ENCODE measurements at regions not wholly inside any gene's neighbourhood (a gene's known extent, or its start where the extent isn't known, plus 50 kb on each side); places are given as distances from the start of the nearest gene placed in this dataset.

DNA sequence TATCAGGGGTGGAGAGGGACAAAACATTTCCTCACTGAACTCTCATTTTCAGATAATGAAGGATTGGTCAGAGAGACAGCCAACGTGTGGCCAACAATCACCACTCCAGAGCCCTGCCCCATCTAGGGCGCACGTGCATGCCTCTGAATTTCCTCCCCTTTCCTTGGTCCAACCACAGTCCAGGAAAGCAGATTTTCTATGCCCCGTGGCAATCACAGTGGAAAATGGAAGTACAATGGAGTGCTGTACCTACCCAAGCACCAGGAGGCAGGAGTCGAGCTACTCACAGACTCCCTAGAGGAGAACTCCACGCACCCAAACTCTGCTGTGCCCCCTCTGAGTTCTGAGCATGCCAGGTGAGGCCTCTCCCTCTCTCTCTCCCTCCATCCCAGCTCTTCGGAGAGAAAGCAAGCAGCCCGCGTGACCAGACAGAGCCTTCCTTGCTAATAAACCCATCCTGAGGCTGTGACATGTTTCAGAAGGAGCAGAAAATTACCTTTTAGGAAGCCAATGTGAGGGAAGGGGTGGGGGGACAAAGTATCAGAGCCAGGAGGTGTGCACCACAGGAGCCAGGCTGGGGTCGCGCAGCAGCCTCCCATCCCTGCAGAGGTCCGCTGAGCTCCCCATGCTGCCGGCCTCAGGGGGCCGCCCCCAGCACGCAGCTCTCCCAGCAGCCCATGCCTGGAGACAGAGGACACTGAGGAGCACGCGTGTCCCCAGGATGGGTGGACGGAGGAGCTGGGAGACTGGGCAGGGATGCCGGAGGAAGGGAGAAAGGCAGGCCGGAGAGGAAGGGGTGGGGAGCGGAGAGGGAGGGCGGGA lies 73.4 kb downstream of the PITPNM2 start:
- DNase-seq: no peak

DNA sequence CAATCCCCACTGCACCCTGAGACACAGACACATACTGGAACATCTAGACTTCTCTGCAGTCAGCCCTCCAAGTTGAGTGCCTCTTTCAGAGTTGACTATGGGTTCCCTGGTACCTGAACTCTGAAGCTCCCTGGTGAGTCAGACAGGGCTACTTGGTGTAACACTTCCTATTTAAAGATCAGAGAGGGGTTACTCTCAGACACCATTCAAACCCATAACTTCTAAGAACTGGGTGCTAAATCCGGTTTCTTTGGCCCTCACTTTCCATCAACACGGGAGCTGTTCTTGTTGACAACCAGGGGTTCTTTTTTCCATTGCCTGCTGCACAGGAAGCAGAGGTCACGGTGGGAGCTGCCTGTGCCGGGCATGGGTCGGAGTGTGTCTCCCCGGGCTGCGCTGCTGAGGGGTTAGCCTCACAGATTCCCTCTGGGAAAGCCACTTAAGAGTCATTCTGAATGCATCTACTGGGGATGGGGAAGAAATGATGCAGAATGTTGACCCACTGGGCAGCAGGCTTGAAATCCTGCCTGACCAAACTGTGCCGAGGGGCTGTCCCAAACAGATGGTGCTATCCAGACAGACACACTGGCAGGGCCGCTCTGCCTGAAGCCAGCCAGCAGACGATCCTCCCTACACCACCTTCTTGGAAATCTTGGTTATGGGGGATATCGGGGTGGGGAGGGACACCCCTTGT lies 74.1 kb downstream of the PITPNM2 start:
- DNase-seq: no peak

GRCh38 chr12:123075646-123076171 lies 75.2 kb downstream of the PITPNM2 start:
- peak; percentile 73 for DNase-seq

DNA sequence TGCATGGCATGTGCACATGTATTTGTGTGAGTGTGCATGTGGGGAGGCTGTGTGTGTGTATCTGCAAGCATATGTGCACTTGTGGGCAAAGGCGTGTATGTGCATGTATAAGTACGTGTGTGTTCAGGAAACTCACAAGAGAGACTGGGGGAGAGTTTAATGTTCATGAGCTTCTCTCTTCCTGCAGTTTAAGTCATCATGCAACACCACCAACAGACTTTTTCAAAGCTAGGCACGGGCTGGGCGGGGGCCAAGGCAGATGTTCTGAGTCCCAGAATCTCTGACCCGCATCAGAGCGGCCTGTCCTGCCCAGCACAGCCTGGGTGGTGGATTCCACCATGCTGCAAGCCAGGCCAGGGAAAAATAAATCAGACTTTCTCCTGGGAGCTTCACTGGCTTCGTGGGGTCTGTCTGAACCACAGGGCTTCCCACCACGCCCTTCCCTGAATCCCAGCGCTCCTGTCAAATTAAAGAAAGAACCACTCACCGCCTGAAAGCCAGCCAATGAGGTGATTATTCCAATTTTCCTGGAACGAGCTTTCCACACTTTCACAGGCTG lies 75.7 kb downstream of the PITPNM2 start:
- DNase-seq: peak; percentile 60

DNA sequence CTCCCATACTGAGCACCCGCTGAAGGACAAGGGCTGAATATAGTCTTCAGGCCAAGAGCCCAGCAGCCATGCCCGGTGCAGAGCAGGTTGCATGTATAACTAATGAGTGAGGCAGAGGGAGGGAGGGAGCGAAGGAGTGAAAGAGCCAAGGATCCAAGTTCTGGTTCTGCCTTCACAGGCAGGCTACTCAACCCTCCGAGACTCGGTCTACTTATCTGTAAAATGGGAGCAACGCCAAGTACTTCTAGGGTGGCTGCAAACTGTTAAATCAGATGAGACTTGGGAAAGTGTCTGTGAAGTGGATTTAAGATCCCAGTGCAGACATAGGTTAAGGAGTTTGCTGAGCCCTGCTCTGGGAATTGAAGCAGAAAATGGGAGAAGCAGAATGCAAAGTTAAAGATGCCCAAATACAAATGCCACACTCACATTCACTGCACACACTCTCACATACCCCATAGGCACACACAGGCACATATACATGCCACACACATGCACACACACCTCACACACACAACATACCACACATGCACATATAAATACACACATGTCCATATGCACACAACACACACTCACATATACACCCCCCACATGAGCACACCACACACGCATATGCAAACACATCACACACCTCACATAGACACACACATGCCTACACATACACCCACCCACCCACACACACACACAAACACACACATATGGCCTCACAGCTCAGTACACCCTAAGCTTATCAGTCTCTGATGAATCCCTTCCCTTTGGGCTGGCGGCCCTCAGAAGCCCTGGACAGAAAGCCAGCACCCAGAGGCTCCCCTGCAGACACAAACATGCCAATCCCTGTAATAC lies 76.7 kb downstream of the PITPNM2 start:
- DNase-seq: no peak

- no peak for DNase-seq
Observed at GRCh38 chr12:123073292-123073691, 77.6 kb downstream of the PITPNM2 start.

DNA sequence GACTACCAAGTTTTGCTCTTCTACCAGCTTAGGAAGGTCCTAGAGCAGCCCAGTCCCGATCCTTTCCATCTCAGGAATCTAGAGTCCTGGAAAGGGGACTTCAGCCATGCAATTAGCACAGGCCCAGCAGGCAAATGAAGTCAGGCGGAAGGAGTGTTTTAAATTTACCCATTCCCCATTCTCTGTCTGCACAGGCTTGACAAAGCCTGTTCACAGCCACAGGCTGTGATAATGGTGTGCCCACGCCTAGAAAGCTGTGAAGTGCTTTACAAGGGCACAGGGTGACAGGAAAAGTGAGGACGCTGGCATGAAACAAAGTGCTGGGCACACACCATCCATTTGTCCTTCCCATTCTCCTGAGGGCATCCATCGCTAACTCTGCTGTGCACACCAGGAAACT lies 79.0 kb downstream of the PITPNM2 start:
- no peak for DNase-seq

DNA sequence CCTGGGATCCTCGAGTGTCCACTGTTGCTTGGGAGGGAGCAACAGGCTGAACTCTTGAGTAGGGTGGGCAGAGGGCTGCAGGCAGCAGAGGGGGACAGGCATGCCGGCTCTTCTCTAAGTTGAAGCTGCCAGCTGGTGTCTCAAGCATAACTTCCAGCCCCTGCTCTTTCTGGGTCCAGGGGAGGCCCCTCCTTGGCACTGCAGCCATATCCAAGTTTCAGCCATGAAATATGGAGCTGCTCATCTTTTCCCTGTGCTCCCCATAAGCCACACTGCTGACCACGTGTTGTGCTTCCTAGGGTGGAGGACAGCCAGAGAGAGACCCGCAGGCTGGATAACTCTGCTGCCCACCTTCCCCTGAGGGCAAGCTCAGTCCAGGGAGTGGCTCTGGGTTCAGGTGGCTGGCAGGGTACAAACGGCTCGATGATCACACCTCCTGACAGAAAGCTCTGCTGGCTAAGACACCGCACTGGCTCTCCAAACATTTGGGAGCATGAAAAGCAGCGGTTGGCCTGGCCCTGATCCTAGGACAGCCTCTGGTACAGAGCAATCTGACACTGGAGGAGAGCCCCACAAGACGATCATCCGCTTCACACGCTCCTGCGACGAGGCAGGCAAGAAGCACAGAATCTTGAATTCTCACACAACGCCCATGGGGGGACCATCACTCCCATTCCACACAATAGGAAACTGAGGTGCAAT lies 79.6 kb downstream of the PITPNM2 start:
- DNase-seq: peak; percentile 81

GRCh38 chr12:123070267-123071081 lies 80.4 kb downstream of the PITPNM2 start:
- DNase-seq: peak; percentile 36

GRCh38 chr12:123069436-123070266 lies 81.2 kb downstream of the PITPNM2 start:
- DNase-seq: no peak

GRCh38 chr12:123067654-123068053 lies 83.2 kb downstream of the PITPNM2 start:
- DNase-seq: no peak

DNA sequence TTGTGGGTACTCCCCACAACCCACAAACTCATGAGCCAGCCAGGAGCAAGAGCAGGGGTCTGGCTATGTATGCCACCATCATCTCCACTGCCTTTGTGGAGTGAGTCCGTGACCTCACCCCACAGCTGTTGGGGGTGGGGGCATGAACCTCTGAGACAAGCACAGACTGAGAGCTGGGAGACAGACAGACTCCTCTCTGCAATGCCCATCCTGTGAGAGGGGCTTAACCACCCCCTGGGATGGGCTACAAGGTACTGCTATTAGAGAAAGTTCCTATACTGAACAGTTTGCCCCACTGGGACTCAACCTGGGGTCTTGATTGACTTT lies 84.5 kb downstream of the PITPNM2 start:
- no peak for DNase-seq

DNA sequence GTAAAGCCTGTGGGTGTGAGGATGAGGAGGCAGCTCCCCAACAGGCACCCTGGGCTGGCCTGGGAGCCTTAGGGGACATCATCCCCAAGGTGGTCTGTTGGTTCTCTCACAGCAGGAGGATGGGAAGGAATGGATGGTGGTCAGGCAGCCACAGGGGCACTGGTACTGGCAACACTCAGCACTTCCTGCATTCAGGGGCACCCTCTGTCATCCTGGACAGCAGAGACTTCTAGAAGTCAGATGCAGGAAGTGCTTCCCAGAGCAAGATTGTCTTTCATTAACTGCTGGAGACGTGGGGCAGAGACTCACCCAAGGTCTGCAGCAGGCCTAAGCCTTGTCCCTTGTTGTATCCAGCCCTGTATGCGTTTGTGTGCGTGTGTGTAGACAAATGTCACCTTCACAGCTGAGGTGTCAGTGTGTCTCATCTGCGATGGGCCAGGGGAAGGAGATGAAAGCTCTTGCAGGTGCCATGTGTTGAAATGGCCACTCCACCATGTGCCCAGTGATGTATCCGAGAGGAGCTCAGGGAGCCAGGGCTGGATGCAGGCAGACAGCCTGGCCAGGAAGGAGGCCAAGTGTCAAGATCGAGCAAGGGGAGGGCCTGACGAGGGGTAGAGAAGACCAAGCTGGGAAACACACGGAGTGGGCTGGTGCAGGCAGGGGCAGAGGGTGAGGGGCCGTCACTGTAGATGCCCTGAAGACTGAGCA lies 85.1 kb downstream of the PITPNM2 start:
- DNase-seq: no peak

DNA sequence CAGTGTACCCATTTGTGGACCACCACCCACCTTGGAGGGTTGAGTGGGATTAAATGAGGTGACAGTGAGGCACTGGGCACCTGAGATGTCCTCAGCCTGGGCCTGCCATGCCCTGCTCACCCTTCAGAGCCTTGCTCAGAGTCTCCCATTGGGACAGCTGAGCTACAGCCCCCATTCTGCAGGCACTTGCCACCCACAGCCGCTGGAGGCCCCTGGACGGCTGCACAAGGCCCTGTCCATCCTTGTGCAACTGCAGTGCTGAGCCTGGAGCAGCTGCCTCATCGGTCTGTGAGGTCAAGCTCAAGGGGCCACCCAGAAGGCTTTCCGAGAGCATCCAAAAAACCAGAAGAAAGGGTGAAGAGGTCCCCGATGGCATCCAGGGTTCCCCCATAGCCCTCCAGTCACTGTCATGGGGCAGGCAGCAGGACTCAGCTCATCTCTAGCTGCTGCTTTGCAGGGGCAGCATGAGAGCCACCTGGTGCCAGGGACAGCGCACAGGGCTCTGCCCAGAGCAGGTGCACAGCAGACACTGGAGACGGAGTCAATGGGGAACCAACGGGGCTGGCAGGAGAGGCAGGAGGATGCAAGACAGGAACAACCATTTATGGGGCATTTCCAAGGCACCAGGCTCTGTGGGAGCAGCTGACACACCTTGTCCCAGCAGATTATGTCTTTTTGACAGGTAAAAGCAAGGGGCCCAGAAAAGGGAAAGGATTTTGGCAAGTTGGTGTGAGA lies 84.6 kb downstream of the ARL6IP4 start:
- no peak for DNase-seq

- DNase-seq: no peak
Observed at GRCh38 chr12:123064366-123064765, 83.9 kb downstream of the ARL6IP4 start.

- DNase-seq: no peak
Observed at GRCh38 chr12:123063535-123063934, 83.1 kb downstream of the ARL6IP4 start.

GRCh38 chr12:123062681-123063486 lies 82.4 kb downstream of the ARL6IP4 start:
- DNase-seq: no peak

All from right hindlimb (tissue), 1 donor.